PC-3 (cell line): ENCODE measurements at regions not wholly inside any gene's neighbourhood (a gene's known extent, or its start where the extent isn't known, plus 50 kb on each side); places are given as distances from the start of the nearest gene placed in this dataset.

ENCODE experiments used
- ATAC-seq: fragments of 200-7000 bp; cut with Tn5 transposase; 2 replicates; pipeline ENCODE4 v1.9.1; 2020; ENCODE audit warnings: mild to moderate bottlenecking, moderate library complexity
- BruUV-seq: library from RNA; stranded (reverse); fragments of 400-500 nt; replicated peaks from 2 replicates; lab custom pipeline; 2021; lab: Mats Ljungman, UMichigan
- CTCF ChIA-PET: fragments of 300-600 bp; sonication (Branson Sonifier 250); formaldehyde crosslinking; loops from one replicate; lab custom pipeline; 2022; ENCODE audit warnings: antibody characterized with exemption; lab: Charles Lee
- POLR2A ChIA-PET: fragments of 300-600 bp; sonication (Branson Sonifier 250); formaldehyde crosslinking; loops from one replicate; lab custom pipeline; 2022; ENCODE audit warnings: antibody characterized with exemption; ENCODE audit not compliant: unreplicated experiment; lab: Charles Lee
- DNase-seq: peaks from one replicate; pipeline ENCODE4 v3.0.0-alpha.2; 2015
- H2AFZ ChIP-seq: fragments of 300-600 bp; sonication (generic); 2 replicates; pipeline ENCODE4 v1.6.0; 2016; ENCODE audit warnings: antibody characterized with exemption, low read length
- H3F3A ChIP-seq: fragments of 300-600 bp; sonication (generic); one replicate; pipeline ENCODE4 v1.6.0; 2017; ENCODE audit warnings: antibody characterized with exemption, low read length, control low read depth, mild to moderate bottlenecking; ENCODE audit not compliant: unreplicated experiment
- H3K27ac ChIP-seq: fragments of 300-600 bp; sonication (generic); 2 replicates; pipeline ENCODE4 v1.5.1; 2016; ENCODE audit warnings: mild to moderate bottlenecking, low read length
- H3K27me3 ChIP-seq: fragments of 300-600 bp; sonication (generic); 2 replicates; pipeline ENCODE4 v1.6.1; 2016; ENCODE audit warnings: low read length, mixed read lengths
- H3K36me3 ChIP-seq: fragments of 300-600 bp; sonication (generic); 2 replicates; pipeline ENCODE4 v1.6.1; 2016; ENCODE audit warnings: low read depth, mixed run types, low read length, mixed read lengths
- H3K4me1 ChIP-seq: fragments of 300-600 bp; sonication (generic); 2 replicates; pipeline ENCODE4 v1.5.1; 2016; ENCODE audit warnings: low read length; ENCODE audit not compliant: insufficient read depth
- H3K4me2 ChIP-seq: fragments of 300-600 bp; sonication (generic); 2 replicates; pipeline ENCODE4 v1.6.0; 2016; ENCODE audit warnings: low read length
- H3K4me3 ChIP-seq: fragments of 300-600 bp; sonication (generic); 2 replicates; pipeline ENCODE4 v1.5.1; 2016; ENCODE audit warnings: mild to moderate bottlenecking, low read length, mixed read lengths
- H3K79me2 ChIP-seq: fragments of 300-600 bp; sonication (generic); 2 replicates; pipeline ENCODE4 v1.6.1; 2017; ENCODE audit warnings: low read length, mixed read lengths
- H3K9ac ChIP-seq: fragments of 300-600 bp; sonication (generic); 2 replicates; pipeline ENCODE4 v1.6.0; 2016; ENCODE audit warnings: mild to moderate bottlenecking, low read length
- H3K9me2 ChIP-seq: fragments of 300-600 bp; sonication (generic); replicated peaks from 2 replicates; pipeline ENCODE4 v1.6.1; 2016; ENCODE audit warnings: mixed run types, low read length, mixed read lengths
- H3K9me3 ChIP-seq: fragments of 300-600 bp; sonication (generic); 2 replicates; pipeline ENCODE4 v1.6.1; 2016; ENCODE audit warnings: low read length, mixed read lengths
- H4K20me1 ChIP-seq: fragments of 300-600 bp; sonication (generic); 2 replicates; pipeline ENCODE4 v1.6.1; 2016; ENCODE audit warnings: low read length, mixed read lengths
- EZH2 ChIP-seq: fragments of 300-600 bp; sonication (generic); IDR thresholded peaks from one replicate; pipeline ENCODE4 v1.6.1; 2017; ENCODE audit warnings: antibody characterized with exemption, mild to moderate bottlenecking, low read length; ENCODE audit not compliant: unreplicated experiment
- EZH2phosphoT487 ChIP-seq: fragments of 300-600 bp; sonication (generic); IDR thresholded peaks from 2 replicates; pipeline ENCODE4 v1.6.1; 2018; ENCODE audit warnings: mild to moderate bottlenecking, antibody characterized with exemption, low read length, borderline replicate concordance
- intact Hi-C: fragments of 100-400 bp; cut with micrococcal nuclease; formaldehyde crosslinking; loops from 2 replicates; pipeline ENCODE4 v1.9.0; 2023
- TF ChIP-seq, protein P1 (sequence below): fragments of 300-600 bp; sonication (generic); conservative IDR thresholded peaks from 2 replicates; pipeline ENCODE4 v1.5.1; 2017; ENCODE audit warnings: antibody characterized with exemption, low read depth, mild to moderate bottlenecking, low read length

DNA sequence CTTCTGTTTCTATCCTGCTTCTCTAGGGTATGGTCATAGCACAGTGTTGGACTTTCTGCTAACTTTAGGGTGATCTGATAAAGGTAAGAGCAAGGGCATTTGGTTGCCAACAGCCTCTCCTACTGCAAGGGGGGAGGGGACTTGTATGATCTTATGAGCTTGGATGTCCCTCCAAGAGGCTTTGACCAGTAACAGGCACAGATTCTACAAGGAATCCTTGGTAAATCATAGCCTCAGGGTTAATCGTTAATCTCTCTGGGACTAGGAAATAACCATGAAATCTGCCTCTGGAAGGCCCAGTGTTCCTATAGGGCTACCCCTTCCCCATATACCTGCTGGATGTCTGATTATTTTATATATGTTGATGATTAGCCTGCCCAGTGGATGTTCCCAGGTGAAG, 134.8 kb upstream of the TNFSF4 start:
- POLR2A ChIA-PET: no interaction called here
- TF ChIP-seq, protein P1, sequence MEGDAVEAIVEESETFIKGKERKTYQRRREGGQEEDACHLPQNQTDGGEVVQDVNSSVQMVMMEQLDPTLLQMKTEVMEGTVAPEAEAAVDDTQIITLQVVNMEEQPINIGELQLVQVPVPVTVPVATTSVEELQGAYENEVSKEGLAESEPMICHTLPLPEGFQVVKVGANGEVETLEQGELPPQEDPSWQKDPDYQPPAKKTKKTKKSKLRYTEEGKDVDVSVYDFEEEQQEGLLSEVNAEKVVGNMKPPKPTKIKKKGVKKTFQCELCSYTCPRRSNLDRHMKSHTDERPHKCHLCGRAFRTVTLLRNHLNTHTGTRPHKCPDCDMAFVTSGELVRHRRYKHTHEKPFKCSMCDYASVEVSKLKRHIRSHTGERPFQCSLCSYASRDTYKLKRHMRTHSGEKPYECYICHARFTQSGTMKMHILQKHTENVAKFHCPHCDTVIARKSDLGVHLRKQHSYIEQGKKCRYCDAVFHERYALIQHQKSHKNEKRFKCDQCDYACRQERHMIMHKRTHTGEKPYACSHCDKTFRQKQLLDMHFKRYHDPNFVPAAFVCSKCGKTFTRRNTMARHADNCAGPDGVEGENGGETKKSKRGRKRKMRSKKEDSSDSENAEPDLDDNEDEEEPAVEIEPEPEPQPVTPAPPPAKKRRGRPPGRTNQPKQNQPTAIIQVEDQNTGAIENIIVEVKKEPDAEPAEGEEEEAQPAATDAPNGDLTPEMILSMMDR: no peak
- no peak for TF ChIP-seq EZH2phosphoT487
- H3K4me2 ChIP-seq: peak overlapping the region; percentile 0; the same call in 1 of the 2 replicates

DNA sequence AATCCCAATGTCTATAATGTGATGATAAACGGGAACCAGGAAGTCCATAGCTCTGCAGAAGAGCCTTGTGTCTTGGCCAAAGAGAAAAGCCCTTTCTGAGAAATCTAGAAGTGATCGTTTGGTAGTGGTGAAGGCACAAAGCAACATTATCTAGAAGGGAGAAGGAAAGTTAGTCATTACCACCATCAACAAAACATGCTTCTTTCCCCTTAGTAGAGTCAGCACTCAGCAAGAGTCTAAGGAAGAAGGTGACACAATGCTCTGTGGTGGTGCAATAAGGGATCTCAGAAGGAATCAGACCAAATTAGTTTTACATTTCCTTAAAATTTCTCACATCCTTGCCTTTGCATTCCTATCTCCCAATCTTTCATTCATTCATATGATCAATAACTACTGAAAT, 134.4 kb upstream of the PRDX6 start:
- Histone ChIP-seq H3K4me1 (peaks cover 14% of the 10 kb centered on the region), H3K9ac (no peak overlapping the region), H3K9me3 (no peaks in the 10 kb centered on the region), H3K4me3 (no peak overlapping the region), H3K36me3 (no peaks in the 10 kb centered on the region), H3K79me2 (no peaks in the 10 kb centered on the region), H3K9me2 (no peaks in the 10 kb centered on the region), H3K4me2 (no peak overlapping the region), H4K20me1 (no peaks in the 10 kb centered on the region), H3K27ac (no peak overlapping the region), H3F3A (no peaks in the 10 kb centered on the region), H2AFZ (no peak overlapping the region), H3K27me3 (no peaks in the 10 kb centered on the region)
- ChIA-PET POLR2A (no interaction called here), CTCF (no interaction called here)
- ATAC-seq: no peak
- DNase-seq: no peak
- intact Hi-C loops: loop anchor here (5.0 kb wide), 1 partner anchor 595 kb away; no protein-coding TSS in a partner anchor
- TF ChIP-seq EZH2: no peak
- TF ChIP-seq, protein P1: no peak
- no peak for TF ChIP-seq EZH2phosphoT487
- no TSS peak for BruUV-seq

More for the DNA sequence above, 134.8 kb upstream of the TNFSF4 start:
- H3K36me3 ChIP-seq: no peaks in the 10 kb centered on the region
- H2AFZ ChIP-seq: no peak overlapping the region
- CTCF ChIA-PET: no interaction called here
- H3F3A ChIP-seq: no peaks in the 10 kb centered on the region
- H3K27ac ChIP-seq: no peak overlapping the region; the same call in 1 of the 2 replicates
- no peaks in the 10 kb centered on the region for H3K9me3 ChIP-seq
- ATAC-seq (no peak), DNase-seq (no peak)
- no peaks in the 10 kb centered on the region for H4K20me1 ChIP-seq
- no peak overlapping the region for H3K4me3 ChIP-seq
- H3K9ac ChIP-seq: no peak overlapping the region
- H3K4me1 ChIP-seq: peaks cover 14% of the 10 kb centered on the region
- H3K79me2 ChIP-seq: no peaks in the 10 kb centered on the region
- BruUV-seq: no TSS peak
- H3K9me2 ChIP-seq: no peaks in the 10 kb centered on the region
- H3K27me3 ChIP-seq: no peaks in the 10 kb centered on the region
- intact Hi-C loops: loop anchor here (2.0 to 5.0 kb wide), 2 partner anchors 73 to 595 kb away; no protein-coding TSS in a partner anchor

DNA sequence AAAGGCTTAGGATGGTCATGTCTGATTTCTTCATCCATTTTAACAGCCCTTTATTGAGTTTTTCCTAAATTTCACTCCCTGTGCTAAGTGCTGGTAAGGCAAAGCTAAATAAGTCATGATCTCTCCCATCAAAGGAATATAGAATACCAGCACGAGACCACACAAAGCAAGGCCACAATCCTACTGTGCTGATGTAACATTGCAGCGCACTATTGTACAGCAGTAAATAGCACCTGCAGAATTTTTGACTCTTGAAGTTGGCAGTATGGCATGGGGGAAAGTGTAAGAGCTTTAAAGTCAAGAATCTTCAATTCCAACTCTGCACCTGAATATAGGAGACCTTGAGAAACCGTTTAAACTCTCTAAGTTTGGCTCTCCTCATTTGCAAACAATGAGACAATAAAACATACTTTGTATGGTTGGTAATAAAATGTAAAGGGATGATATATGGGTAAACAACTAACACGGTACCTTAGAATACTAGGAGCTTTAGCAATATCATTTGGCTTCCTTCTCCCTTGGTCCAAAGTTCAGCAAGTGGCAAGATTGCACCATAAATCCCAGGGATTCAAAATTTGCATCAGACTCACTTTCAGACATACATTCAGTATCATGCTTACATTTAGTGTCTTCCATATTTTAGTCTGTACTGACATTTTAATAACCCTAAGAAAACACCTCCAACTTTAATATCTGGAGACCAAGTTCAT, 132.9 kb upstream of the PRDX6 start:
- ChIA-PET CTCF (no interaction called here), POLR2A (no interaction called here)
- no peaks in the 10 kb centered on the region for H3K27me3 ChIP-seq
- no peaks in the 10 kb centered on the region for H3F3A ChIP-seq
- no peak overlapping the region for H3K9ac ChIP-seq
- H2AFZ ChIP-seq: no peak overlapping the region
- H3K9me2 ChIP-seq: no peaks in the 10 kb centered on the region
- no peak overlapping the region for H3K27ac ChIP-seq
- no TSS peak for BruUV-seq
- H4K20me1 ChIP-seq: no peaks in the 10 kb centered on the region
- intact Hi-C loops: loop anchor here (5.0 kb wide), 1 partner anchor 597 kb away; no protein-coding TSS in a partner anchor
- no peak for ATAC-seq
- H3K9me3 ChIP-seq: no peaks in the 10 kb centered on the region
- no peaks in the 10 kb centered on the region for H3K79me2 ChIP-seq
- H3K4me2 ChIP-seq: no peak overlapping the region
- peaks cover 14% of the 10 kb centered on the region for H3K4me1 ChIP-seq
- TF ChIP-seq EZH2phosphoT487 (no peak), EZH2 (no peak)
- TF ChIP-seq, protein P1: no peak
- DNase-seq: no peak
- H3K4me3 ChIP-seq: no peak overlapping the region
- H3K36me3 ChIP-seq: no peaks in the 10 kb centered on the region
